Adipocyte (in vitro differentiated cells): ENCODE measurements at regions not wholly inside any gene's neighbourhood (a gene's known extent, or its start where the extent isn't known, plus 50 kb on each side); places are given as distances from the start of the nearest gene placed in this dataset.

ENCODE experiments used
- DNase-seq: peaks from one replicate; pipeline ENCODE4 v3.0.0-alpha.2; 2015; ENCODE audit warnings: low read depth
- H3K27me3 ChIP-seq: replicated peaks from 2 replicates; pipeline ENCODE4 v1.7.0; 2013; ENCODE audit warnings: mild to moderate bottlenecking, low read length, moderate library complexity; ENCODE audit not compliant: control insufficient read depth, insufficient read depth
- H3K36me3 ChIP-seq: 2 replicates; pipeline ENCODE4 v1.7.0; 2013; ENCODE audit warnings: low read length, mild to moderate bottlenecking, moderate library complexity; ENCODE audit not compliant: control insufficient read depth, insufficient read depth, severe bottlenecking
- H3K4me1 ChIP-seq: 2 replicates; pipeline ENCODE4 v1.7.0; 2013; ENCODE audit warnings: mild to moderate bottlenecking, low read length, moderate library complexity; ENCODE audit not compliant: control insufficient read depth, insufficient read depth
- H3K4me3 ChIP-seq: 2 replicates; pipeline ENCODE4 v1.7.0; 2013; ENCODE audit warnings: mild to moderate bottlenecking, low read length, moderate library complexity
- H3K9ac ChIP-seq: 2 replicates; pipeline ENCODE4 v1.7.0; 2013; ENCODE audit warnings: mild to moderate bottlenecking, low read length, moderate library complexity
- H3K9me3 ChIP-seq: 2 replicates; pipeline ENCODE4 v1.7.0; 2013; ENCODE audit warnings: mild to moderate bottlenecking, low read length, moderate library complexity; ENCODE audit not compliant: control insufficient read depth

- Histone ChIP-seq H3K27me3 (peaks cover 3% of the 10 kb centered on the region), H3K4me1 (no peaks in the 10 kb centered on the region), H3K9ac (no peak overlapping the region), H3K9me3 (no peaks in the 10 kb centered on the region), H3K36me3 (no peaks in the 10 kb centered on the region), H3K4me3 (no peak overlapping the region)
- no peak for DNase-seq
Measured at GRCh38 chr13:108528303-108528702, 101.1 kb upstream of the MYO16 start.

DNA sequence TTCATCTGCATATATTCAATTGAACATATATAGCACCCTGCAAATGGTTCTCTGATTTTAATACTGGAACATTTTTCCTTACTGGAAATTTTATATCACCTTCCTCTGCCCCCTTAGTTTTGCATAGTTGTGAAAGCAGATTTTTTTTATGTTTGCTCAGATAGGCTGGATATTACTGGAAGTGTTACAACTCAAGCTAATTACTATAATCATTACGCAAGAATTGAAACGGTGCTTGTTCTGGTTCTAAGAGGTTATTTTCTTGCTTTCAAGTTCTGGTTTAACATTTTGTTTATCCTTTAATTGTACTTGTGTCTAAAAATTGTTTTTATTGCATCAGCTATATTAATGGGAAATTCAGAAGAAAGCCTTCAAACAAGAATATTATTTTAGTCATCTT lies 95.6 kb upstream of the MYO16 start:
- H3K36me3 ChIP-seq = no peaks in the 10 kb centered on the region
- H3K4me1 ChIP-seq = no peaks in the 10 kb centered on the region
- no peak for DNase-seq
- H3K9me3 ChIP-seq = peaks cover 4% of the 10 kb centered on the region
- no peak overlapping the region for H3K4me3 ChIP-seq
- no peak overlapping the region for H3K9ac ChIP-seq
- H3K27me3 ChIP-seq = no peaks in the 10 kb centered on the region

- peaks cover 4% of the 10 kb centered on the region for H3K9me3 ChIP-seq
- no peaks in the 10 kb centered on the region for H3K4me1 ChIP-seq
- DNase-seq = no peak
- no peak overlapping the region for H3K4me3 ChIP-seq
- H3K27me3 ChIP-seq = no peaks in the 10 kb centered on the region
- H3K36me3 ChIP-seq = no peaks in the 10 kb centered on the region
- no peak overlapping the region for H3K9ac ChIP-seq
Measured at GRCh38 chr13:108534728-108535127, 94.7 kb upstream of the MYO16 start.

DNA sequence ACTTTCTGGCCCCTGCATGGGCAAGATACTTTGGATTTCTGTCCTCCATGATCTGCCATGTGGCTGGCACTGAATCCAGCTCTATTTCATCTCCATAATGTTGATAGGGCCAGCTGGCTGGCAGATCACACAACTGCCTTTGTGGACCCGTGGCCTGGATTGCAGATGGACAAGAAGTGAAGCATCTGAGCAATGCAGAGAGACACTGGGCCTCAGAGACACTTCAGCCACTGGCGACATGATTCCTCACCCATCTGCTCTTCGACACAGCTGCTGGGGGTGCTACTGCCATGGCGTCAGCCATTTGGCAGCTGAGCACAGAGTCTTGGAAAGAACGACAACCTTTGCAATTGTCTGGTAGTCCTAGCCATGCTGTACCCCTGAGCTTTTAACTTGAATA lies 79.5 kb upstream of the MYO16 start:
- no peak overlapping the region for H3K4me3 ChIP-seq
- no peaks in the 10 kb centered on the region for H3K27me3 ChIP-seq
- H3K36me3 ChIP-seq = no peaks in the 10 kb centered on the region
- no peaks in the 10 kb centered on the region for H3K9me3 ChIP-seq
- H3K9ac ChIP-seq = no peak overlapping the region
- H3K4me1 ChIP-seq = no peaks in the 10 kb centered on the region
- DNase-seq = no peak

DNA sequence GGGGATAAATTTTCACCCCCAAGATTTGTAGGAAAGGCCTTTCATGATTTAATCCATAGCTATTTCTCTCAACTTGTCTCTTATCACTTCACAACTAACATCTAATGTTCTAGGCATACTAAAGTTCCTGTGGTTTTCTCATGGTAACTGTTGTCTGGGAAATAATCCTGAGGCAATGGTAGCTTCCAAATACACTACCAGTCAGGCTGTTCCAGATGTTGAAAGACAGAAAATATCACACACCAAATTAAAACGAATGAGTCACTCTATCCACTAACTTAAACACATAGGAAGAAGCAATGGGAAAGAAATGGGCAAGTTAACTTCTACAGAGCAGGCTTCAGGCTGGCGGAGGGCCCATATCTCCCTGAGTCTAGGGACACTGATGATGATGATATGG lies 77.7 kb upstream of the MYO16 start:
- Histone ChIP-seq H3K4me3 (no peak overlapping the region), H3K4me1 (no peaks in the 10 kb centered on the region), H3K27me3 (no peaks in the 10 kb centered on the region), H3K36me3 (no peaks in the 10 kb centered on the region), H3K9ac (no peak overlapping the region), H3K9me3 (no peaks in the 10 kb centered on the region)
- DNase-seq = no peak

GRCh38 chr13:108558489-108558888 lies 70.9 kb upstream of the MYO16 start:
- Histone ChIP-seq H3K4me3 (no peak overlapping the region), H3K4me1 (peaks cover 4% of the 10 kb centered on the region), H3K27me3 (no peaks in the 10 kb centered on the region), H3K36me3 (no peaks in the 10 kb centered on the region), H3K9me3 (no peaks in the 10 kb centered on the region), H3K9ac (no peak overlapping the region)
- DNase-seq = no peak

DNA sequence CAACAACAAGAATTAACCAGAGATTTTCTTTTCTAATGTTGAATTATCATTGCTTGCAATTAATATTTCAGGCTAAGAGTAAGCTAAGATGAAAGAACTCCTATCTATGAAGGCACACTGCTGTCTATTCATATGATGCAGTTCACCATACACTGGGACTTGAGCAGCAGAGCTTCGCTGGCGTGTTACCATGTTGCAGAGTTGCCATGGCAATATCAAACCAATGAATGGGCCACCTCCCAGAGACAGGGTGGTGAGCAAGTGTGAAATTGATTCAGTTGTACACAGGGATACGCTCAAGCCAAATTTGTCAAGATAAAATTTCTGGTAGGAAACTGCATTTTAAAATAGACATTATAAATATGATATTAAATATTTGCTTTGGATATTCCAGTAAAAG lies 69.3 kb upstream of the MYO16 start:
- Histone ChIP-seq H3K4me3 (no peak overlapping the region), H3K27me3 (no peaks in the 10 kb centered on the region), H3K4me1 (peaks cover 4% of the 10 kb centered on the region), H3K9me3 (no peaks in the 10 kb centered on the region), H3K9ac (no peak overlapping the region), H3K36me3 (no peaks in the 10 kb centered on the region)
- DNase-seq = no peak

GRCh38 chr13:108561149-108561548 lies 68.3 kb upstream of the MYO16 start:
- Histone ChIP-seq H3K4me3 (no peak overlapping the region), H3K9me3 (no peaks in the 10 kb centered on the region), H3K9ac (no peak overlapping the region), H3K4me1 (peaks cover 4% of the 10 kb centered on the region), H3K27me3 (no peaks in the 10 kb centered on the region), H3K36me3 (no peaks in the 10 kb centered on the region)
- no peak for DNase-seq

DNA sequence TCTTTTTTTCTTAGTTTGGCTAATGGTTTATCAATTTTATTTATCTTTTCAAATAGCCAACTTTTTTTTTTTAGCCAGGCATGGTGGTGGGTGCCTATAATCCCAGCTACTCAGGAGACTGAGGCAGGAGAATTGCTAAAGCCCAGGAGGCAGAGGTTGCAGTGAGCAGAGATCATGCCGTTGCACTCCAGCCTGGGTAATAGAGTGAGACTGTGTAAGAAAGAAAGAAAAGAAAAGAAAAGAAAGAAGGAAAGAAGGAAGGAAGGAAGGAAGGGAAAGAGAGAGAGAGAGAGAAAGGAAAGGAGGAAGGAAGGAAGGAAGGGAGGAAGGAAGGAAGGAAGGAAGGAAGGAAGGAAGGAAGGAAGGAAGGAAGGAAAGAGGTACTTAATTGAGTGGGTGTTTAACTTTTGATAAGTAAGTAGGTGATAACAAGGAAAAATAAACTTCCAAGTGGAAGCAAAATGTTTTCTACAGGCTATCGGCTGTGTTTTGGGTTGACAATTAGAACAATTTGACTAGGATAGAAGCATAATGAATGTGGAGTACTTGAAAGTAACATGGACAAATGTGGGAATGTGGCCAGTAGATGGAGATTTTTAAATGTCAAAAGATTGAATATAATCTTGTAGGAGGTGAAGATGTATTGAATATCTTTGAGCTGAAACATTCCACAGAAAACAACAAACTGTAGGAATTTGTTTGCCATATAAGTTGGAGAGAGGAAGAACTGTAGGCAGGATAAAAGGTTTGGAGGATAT lies 62.8 kb upstream of the MYO16 start:
- H3K36me3 ChIP-seq = no peaks in the 10 kb centered on the region
- no peak overlapping the region for H3K4me3 ChIP-seq
- H3K27me3 ChIP-seq = no peaks in the 10 kb centered on the region
- no peaks in the 10 kb centered on the region for H3K9me3 ChIP-seq
- DNase-seq = no peak
- peaks cover under 1% of the 10 kb centered on the region for H3K4me1 ChIP-seq
- H3K9ac ChIP-seq = no peak overlapping the region

GRCh38 chr13:108572782-108573211 lies 56.6 kb upstream of the MYO16 start:
- H3K27me3 ChIP-seq = no peaks in the 10 kb centered on the region
- H3K4me3 ChIP-seq = no peak overlapping the region
- no peak overlapping the region for H3K9ac ChIP-seq
- no peaks in the 10 kb centered on the region for H3K9me3 ChIP-seq
- no peak for DNase-seq
- no peaks in the 10 kb centered on the region for H3K36me3 ChIP-seq
- no peaks in the 10 kb centered on the region for H3K4me1 ChIP-seq

GRCh38 chr13:108573455-108573854 lies 56.0 kb upstream of the MYO16 start:
- Histone ChIP-seq H3K27me3 (no peaks in the 10 kb centered on the region), H3K4me1 (no peaks in the 10 kb centered on the region), H3K9ac (no peak overlapping the region), H3K9me3 (no peaks in the 10 kb centered on the region), H3K4me3 (no peak overlapping the region), H3K36me3 (no peaks in the 10 kb centered on the region)
- DNase-seq = no peak

- H3K36me3 ChIP-seq = no peaks in the 10 kb centered on the region
- H3K9me3 ChIP-seq = no peaks in the 10 kb centered on the region
- no peak for DNase-seq
- H3K9ac ChIP-seq = no peak overlapping the region
- H3K4me3 ChIP-seq = no peak overlapping the region
- no peaks in the 10 kb centered on the region for H3K4me1 ChIP-seq
- no peaks in the 10 kb centered on the region for H3K27me3 ChIP-seq
Measured at GRCh38 chr13:108574856-108575255, 54.6 kb upstream of the MYO16 start.
